GM19043 (cell line): ENCODE measurements at regions not wholly inside any gene's neighbourhood (a gene's known extent, or its start where the extent isn't known, plus 50 kb on each side); places are given as distances from the start of the nearest gene placed in this dataset.
"Not testable (repeated sequence)": the region's sequence is repeated elsewhere in the genome, so short reads cannot be mapped to it uniquely, and the experiment has no call there.

Experiments used
- ATAC-seq: cut with Tn5 transposase; IDR thresholded peaks from one replicate; pipeline ENCODE4 v1.9.1; 2021; ENCODE audit warnings: low read depth; ENCODE audit not compliant: unreplicated experiment

- ATAC-seq, result peak; percentile 89
Measured at GRCh38 chr10:8331896-8332729, 277.6 kb downstream of the GATA3 start.

- ATAC-seq, result no peak
Measured at GRCh38 chr10:8332730-8333111, 278.2 kb downstream of the GATA3 start.

GRCh38 chr10:8334631-8335030, 280.1 kb downstream of the GATA3 start:
- ATAC-seq, result no peak

- ATAC-seq, result no peak
Measured at GRCh38 chr10:8336629-8337331, 282.3 kb downstream of the GATA3 start.

GRCh38 chr10:8337332-8337651, 282.8 kb downstream of the GATA3 start:
- ATAC-seq, result no peak

- ATAC-seq, result no peak
Measured at GRCh38 chr10:8338177-8338766, 283.8 kb downstream of the GATA3 start.

GRCh38 chr10:8344756-8345155, 290.3 kb downstream of the GATA3 start:
- ATAC-seq, result no peak

- no peak for ATAC-seq
Measured at GRCh38 chr10:8346861-8347260, 292.4 kb downstream of the GATA3 start.

- not testable (repeated sequence) for ATAC-seq
Measured at GRCh38 chr10:8347614-8348013, 293.1 kb downstream of the GATA3 start.

- ATAC-seq, result no peak
Measured at GRCh38 chr10:8349610-8350249, 295.2 kb downstream of the GATA3 start.

- no peak for ATAC-seq
Measured at GRCh38 chr10:8350250-8350967, 295.9 kb downstream of the GATA3 start.

- no peak for ATAC-seq
Measured at GRCh38 chr10:8352171-8353075, 297.9 kb downstream of the GATA3 start.

GRCh38 chr10:8356283-8356682, 301.8 kb downstream of the GATA3 start:
- no peak for ATAC-seq

- no peak for ATAC-seq
Measured at GRCh38 chr10:8359467-8359866, 305.0 kb downstream of the GATA3 start.

GRCh38 chr10:8360365-8360764, 305.9 kb downstream of the GATA3 start:
- no peak for ATAC-seq

GRCh38 chr10:8360814-8361509, 306.5 kb downstream of the GATA3 start:
- ATAC-seq, result no peak

- no peak for ATAC-seq
Measured at GRCh38 chr10:8361510-8361844, 307.0 kb downstream of the GATA3 start.

GRCh38 chr10:8365935-8366911, 311.7 kb downstream of the GATA3 start:
- no peak for ATAC-seq
